Adrenal gland (tissue), 9 donors: ENCODE measurements at regions not wholly inside any gene's neighbourhood (a gene's known extent, or its start where the extent isn't known, plus 50 kb on each side); places are given as distances from the start of the nearest gene placed in this dataset.

Source experiments
- DNase-seq, 7 donors: peaks; one replicate each; pipeline ENCODE4 v3.0.0-alpha.2; 2019 to 2020
- H3K27ac ChIP-seq, 5 donors: fragments of 200-600 bp; sonication (generic) in 4 of 5; 1 replicate in 3 of 5; 2 replicates in 2 of 5; pipeline versions ENCODE4 v1.5.1 to v1.8.0; 2016 to 2020; ENCODE audit warnings: mild to moderate bottlenecking in 1 of 5
- H3K27me3 ChIP-seq: fragments of 200-600 bp; 2 replicates; pipeline ENCODE4 v1.8.0; 2021
- H3K36me3 ChIP-seq, 2 donors: fragments of 200-600 bp; replicated peaks in 1 of 2; 1 replicate in 1 of 2; 2 replicates in 1 of 2; pipeline versions ENCODE4 v1.5.1 to v1.8.0; 2018 to 2022
- H3K4me1 ChIP-seq, 2 donors: fragments of 200-600 bp; replicated peaks in 1 of 2; 1 replicate in 1 of 2; 2 replicates in 1 of 2; pipeline versions ENCODE4 v1.5.1 to v1.8.0; 2018 to 2021
- H3K4me3 ChIP-seq, 4 donors: fragments of 200-600 bp; sonication (generic) in 3 of 4; one replicate each; pipeline ENCODE4 v1.5.1; 2016 to 2018
- H3K9me3 ChIP-seq, 3 donors: fragments of 200-600 bp; sonication (generic) in 1 of 3; replicated peaks in 1 of 3; 1 replicate in 2 of 3; 2 replicates in 1 of 3; pipeline versions ENCODE4 v1.5.1 to v1.8.0; 2016 to 2021
- POLR2A ChIP-seq, 2 donors: fragments of 450-650 bp; IDR thresholded peaks; one replicate each; pipeline ENCODE4 v1.6.1; 2017; ENCODE audit warnings: antibody characterized with exemption in 2 of 2, mild to moderate bottlenecking in 2 of 2, moderate library complexity in 1 of 2
- WGBS, 4 donors: extraction: QIAGEN DNeasy Blood & Tissue Kit in 2 of 4; methylation state at CpG; one replicate each; pipeline versions ENCODE4 v1.1.5 to v1.1.7; 2013 to 2017; 5-methylcytosine and 5-hydroxymethylcytosine counted together
- intact Hi-C, 2 donors: fragments of 100-400 bp; cut with DNase I; formaldehyde crosslinking; loops; one replicate each; pipeline versions ENCODE4 v1.14.1 to v1.15.0; 2022 to 2023
- TF ChIP-seq, protein P1 (sequence below), 6 experiments: fragments of 450-650 bp in 4 of 6; fragments of 200-600 bp in 2 of 6; sonication (generic) in 1 of 6; IDR thresholded peaks; 1 replicate in 5 of 6; 2 replicates in 1 of 6; pipeline versions ENCODE4 v1.5.1 to v1.8.0; 2016 to 2021; ENCODE audit warnings: antibody characterized with exemption in 6 of 6, mild to moderate bottlenecking in 2 of 6, moderate library complexity in 1 of 6
- donor health status: healthy with polysubstance abuse.
- donor health status: Bipolar disorder and iron deficiency.
- donor health status: DM: yes; HTN: yes; CAD: no.
- donor health status: DM: no; HTN: no; CAD: no.
- donor health status: DM: no; HTN: no; CAD: no.

DNA sequence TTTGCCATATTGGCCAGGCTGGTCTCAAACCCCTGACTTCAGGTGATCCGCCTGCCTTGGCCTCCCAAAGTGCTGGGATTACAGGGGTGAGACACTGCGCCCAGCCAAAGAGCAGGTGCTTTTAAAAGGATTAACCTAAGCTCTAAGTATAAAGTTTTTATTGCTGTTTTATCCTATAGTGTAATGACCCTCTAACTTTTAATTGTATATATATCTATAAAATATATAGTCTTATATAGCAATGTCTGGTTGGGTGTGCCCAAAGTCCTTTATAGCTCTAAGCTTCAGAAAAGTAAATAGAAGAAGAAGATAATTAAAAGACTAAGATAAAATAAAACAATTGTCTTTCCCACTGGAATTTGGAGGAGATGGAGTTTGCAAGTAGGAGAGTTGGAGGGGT lies 73.8 kb upstream of the ATP5PO start:
- 85 to 96% (median 90%) methylated on average over 2 of the region's 2 CpGs for WGBS, 4 donors
- DNase-seq, result no peak
- no peaks in the 10 kb centered on the region for H3K9me3 ChIP-seq

DNA sequence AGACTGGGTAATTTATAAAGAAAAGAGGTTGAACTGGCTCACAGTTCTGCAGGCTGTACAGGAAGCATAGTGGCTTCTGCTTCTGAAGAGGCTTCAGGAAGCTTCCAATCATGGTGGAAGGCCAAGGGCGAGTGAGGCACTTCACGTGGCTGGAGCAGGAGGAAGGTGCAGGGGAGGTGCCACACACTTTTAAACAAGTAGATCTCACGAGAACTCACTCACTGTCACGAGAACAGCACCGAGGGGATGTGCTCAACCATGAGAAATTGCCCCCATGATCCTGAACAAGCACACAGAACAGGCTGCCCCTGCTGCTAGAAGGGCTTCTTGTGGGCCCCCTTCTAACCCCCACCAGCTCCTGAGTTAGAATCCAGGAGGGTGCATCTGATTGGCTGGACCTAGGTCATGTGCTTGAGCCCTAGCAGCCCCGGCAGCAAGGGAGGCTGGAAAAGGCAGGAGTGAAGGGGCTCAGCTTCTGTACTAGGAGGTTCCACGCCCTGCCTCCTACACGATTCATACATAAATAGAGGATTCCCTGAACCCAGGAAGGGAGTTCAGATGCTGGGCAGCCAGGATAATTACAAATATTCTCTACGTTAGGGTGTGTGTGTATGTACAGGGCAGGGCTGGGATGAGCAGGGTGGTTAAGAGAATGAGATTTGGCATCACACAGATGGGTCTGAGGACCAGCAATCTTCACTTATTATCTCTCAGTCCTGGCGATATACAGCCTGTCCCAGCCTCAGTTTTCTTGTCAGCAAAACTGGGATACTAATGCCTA lies 72.8 kb upstream of the ATP5PO start:
- Histone ChIP-seq H3K4me1 (no peaks in the 10 kb centered on the region), H3K4me3 (no peak overlapping the region), H3K9me3 (no peaks in the 10 kb centered on the region), H3K27me3 (peaks cover 3% of the 10 kb centered on the region), H3K27ac (no peak overlapping the region), H3K36me3 (no peaks in the 10 kb centered on the region)
- intact Hi-C loops, result no loop called here
- WGBS, 4 donors, result 70 to 85% (median 81%) methylated on average over 10 of the region's 10 CpGs
- TF ChIP-seq, protein P1, sequence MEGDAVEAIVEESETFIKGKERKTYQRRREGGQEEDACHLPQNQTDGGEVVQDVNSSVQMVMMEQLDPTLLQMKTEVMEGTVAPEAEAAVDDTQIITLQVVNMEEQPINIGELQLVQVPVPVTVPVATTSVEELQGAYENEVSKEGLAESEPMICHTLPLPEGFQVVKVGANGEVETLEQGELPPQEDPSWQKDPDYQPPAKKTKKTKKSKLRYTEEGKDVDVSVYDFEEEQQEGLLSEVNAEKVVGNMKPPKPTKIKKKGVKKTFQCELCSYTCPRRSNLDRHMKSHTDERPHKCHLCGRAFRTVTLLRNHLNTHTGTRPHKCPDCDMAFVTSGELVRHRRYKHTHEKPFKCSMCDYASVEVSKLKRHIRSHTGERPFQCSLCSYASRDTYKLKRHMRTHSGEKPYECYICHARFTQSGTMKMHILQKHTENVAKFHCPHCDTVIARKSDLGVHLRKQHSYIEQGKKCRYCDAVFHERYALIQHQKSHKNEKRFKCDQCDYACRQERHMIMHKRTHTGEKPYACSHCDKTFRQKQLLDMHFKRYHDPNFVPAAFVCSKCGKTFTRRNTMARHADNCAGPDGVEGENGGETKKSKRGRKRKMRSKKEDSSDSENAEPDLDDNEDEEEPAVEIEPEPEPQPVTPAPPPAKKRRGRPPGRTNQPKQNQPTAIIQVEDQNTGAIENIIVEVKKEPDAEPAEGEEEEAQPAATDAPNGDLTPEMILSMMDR (IDR thresholded peaks at IDR 0.05), result no peak
- no peak for TF ChIP-seq POLR2A (IDR thresholded peaks at IDR 0.05)
- no peak for DNase-seq

More for the DNA sequence above, 73.8 kb upstream of the ATP5PO start:
- H3K27me3 ChIP-seq, result peaks cover 3% of the 10 kb centered on the region
- no peaks in the 10 kb centered on the region for H3K4me1 ChIP-seq
- H3K27ac ChIP-seq, result no peak overlapping the region
- TF ChIP-seq, protein P1 (IDR thresholded peaks at IDR 0.05), result no peak
- TF ChIP-seq POLR2A (IDR thresholded peaks at IDR 0.05), result no peak
- H3K36me3 ChIP-seq, result no peaks in the 10 kb centered on the region
- intact Hi-C loops, result no loop called here
- H3K4me3 ChIP-seq, result no peak overlapping the region

DNA sequence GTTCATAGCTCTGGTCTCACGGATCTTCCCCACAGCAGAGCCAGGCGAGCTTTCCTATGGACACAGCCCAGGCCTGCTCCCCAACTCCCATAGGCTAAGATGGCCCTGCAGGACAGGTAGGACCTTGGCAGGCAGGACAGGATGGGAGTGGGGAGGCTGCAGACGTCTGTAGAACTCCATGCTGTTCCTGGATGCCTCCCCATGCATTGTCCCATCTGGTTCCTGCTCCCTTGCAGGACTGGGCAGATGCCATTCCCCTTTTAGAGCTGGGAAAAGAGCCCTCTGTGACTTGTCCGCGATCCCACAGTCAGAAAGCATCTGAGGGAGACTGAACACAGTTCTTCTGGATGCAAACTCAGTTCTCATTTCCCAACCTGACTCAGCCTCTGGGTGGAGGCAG lies 71.9 kb upstream of the ATP5PO start:
- H3K9me3 ChIP-seq, result no peaks in the 10 kb centered on the region
- no peaks in the 10 kb centered on the region for H3K36me3 ChIP-seq
- H3K27ac ChIP-seq, result no peak overlapping the region
- WGBS, 4 donors, result 40 to 92% (median 79%) methylated on average over 1 to 5 of the region's 5 CpGs
- DNase-seq, result no peak
- H3K4me1 ChIP-seq, result no peaks in the 10 kb centered on the region
- peaks cover 3% of the 10 kb centered on the region for H3K27me3 ChIP-seq
- intact Hi-C loops, result no loop called here
- no peak overlapping the region for H3K4me3 ChIP-seq
- TF ChIP-seq, protein P1 (IDR thresholded peaks at IDR 0.05), result no peak
- no peak for TF ChIP-seq POLR2A (IDR thresholded peaks at IDR 0.05)

DNA sequence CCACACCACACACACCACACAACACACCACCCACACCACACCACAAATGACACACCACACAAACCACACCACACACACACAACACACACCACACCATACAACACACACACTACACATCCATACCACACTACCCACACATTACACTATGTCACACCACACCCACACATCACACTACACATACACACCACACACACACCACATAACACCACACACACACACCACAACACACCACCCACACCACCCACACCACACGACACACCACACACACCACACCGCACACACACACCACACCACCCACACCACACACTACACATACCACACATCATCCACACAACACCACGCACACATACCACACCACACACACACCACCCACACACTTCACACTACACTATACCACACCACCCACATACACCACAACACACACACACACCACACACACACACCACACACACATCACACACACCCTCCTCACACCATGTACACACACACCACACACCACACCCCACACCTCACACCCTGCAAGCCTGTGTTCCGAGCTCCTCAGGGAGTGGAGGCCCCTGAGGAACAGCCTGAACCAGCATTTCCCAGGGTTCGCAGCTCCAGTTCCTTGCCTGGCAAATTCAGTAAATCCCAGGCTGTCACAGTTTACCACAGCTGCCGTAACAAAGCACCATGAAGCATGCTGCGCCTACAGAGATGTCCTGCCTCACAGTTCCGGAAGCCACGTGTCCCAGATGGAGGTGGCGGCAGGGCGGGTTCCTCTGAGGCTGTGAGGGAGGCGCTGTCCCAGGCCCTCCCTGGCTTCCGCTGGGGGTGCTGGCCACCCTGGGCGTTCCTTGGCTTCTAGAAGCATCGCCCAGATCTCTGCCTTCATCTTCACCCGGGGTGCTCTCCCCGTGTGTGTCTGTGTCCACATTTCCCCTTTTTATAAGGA lies 69.8 kb upstream of the ATP5PO start:
- no peaks in the 10 kb centered on the region for H3K9me3 ChIP-seq
- H3K27ac ChIP-seq, result no peak overlapping the region
- no peak for TF ChIP-seq POLR2A (IDR thresholded peaks at IDR 0.05)
- TF ChIP-seq, protein P1 (IDR thresholded peaks at IDR 0.05), result no peak
- no peaks in the 10 kb centered on the region for H3K36me3 ChIP-seq
- peaks cover 3% of the 10 kb centered on the region for H3K27me3 ChIP-seq
- no peaks in the 10 kb centered on the region for H3K4me1 ChIP-seq
- no peak for DNase-seq
- intact Hi-C loops, result no loop called here
- H3K4me3 ChIP-seq, result no peak overlapping the region
- WGBS, 4 donors, result 71 to 88% (median 79%) methylated on average over 17 of the region's 17 CpGs
